ENCODE measurements at regions not wholly inside any gene's neighbourhood (a gene's known extent, or its start where the extent isn't known, plus 50 kb on each side); places are given as distances from the start of the nearest gene placed in this dataset.

GRCh38 chr5:98992552-98992951, 63.7 kb upstream of the CHD1 start:
- POLR2A ChIA-PET, result no interaction called here

More at GRCh38 chr5:98992552-98992951, 63.7 kb upstream of the CHD1 start:
- Histone ChIP-seq H3K9me3 (ENCODE audit: control insufficient read depth in 1 of 2, insufficient read depth in 1 of 2, low read depth in 1 of 2, low read length in 2 of 2) (no peaks in the 10 kb centered on the region), H3K79me2 (ENCODE audit: insufficient read depth, low read length) (no peaks in the 10 kb centered on the region), H2AFZ (ENCODE audit: low read depth, low read length, poor library complexity, severe bottlenecking) (no peak overlapping the region), H3K27me3 (ENCODE audit: insufficient read depth, low read length) (no peaks in the 10 kb centered on the region), H3K9me2 (ENCODE audit: insufficient read depth) (no peaks in the 10 kb centered on the region), H3K36me3 (ENCODE audit: control insufficient read depth in 1 of 2, insufficient read depth in 2 of 2, low read length in 2 of 2) (no peaks in the 10 kb centered on the region), H3K9ac (ENCODE audit: low read length) (no peak overlapping the region), H4K20me1 (ENCODE audit: insufficient read depth) (no peaks in the 10 kb centered on the region), H3K4me1 (ENCODE audit: control insufficient read depth in 1 of 2, insufficient read depth in 2 of 2, low read length in 2 of 2) (no peaks in the 10 kb centered on the region), H3K4me3 (replicated peaks in 1 of 2; ENCODE audit: low read depth in 1 of 2, low read length in 2 of 2) (no peak overlapping the region), H3K4me2 (ENCODE audit: low read length) (no peak overlapping the region), H3K27ac (ENCODE audit: low read depth, low read length) (no peak overlapping the region)
- intact Hi-C loops (cut with micrococcal nuclease), result no loop called here
- ATAC-seq, result no peak
- no TSS peak for BruUV-seq (replicated peaks)
- TF ChIP-seq POLR2A (IDR thresholded peaks at IDR 0.05; ENCODE audit: borderline replicate concordance, extremely low read depth, insufficient read depth, insufficient read length), result no peak
- no peak for TF ChIP-seq RAD21 (IDR thresholded peaks at IDR 0.05; ENCODE audit: low read depth)
- no peak for TF ChIP-seq CEBPB (IDR thresholded peaks at IDR 0.05; ENCODE audit: low read depth)
- no peak for TF ChIP-seq EZH2 (IDR thresholded peaks at IDR 0.05)
- no peak for TF ChIP-seq ZBTB33 (IDR thresholded peaks at IDR 0.05; ENCODE audit: extremely low read depth, insufficient replicate concordance, low read length)
- TF ChIP-seq FOSL1 (IDR thresholded peaks at IDR 0.05; ENCODE audit: low read depth), result no peak
- TF ChIP-seq CTCF (IDR thresholded peaks at IDR 0.05 in 2 of 3, conservative IDR thresholded peaks at IDR 0.05 in 1 of 3; ENCODE audit: borderline replicate concordance in 1 of 3, insufficient read depth in 1 of 3, low read depth in 2 of 3, low read length in 2 of 3), result no peak
- DNase-seq (ENCODE audit: low read depth, low spot score), result no peak
- CTCF ChIA-PET, result no interaction called here
- RAD21 ChIA-PET (ENCODE audit: low non-redundant PET in 1 of 2, low total read pairs in 2 of 2, uncharacterized antibody in 2 of 2, unreplicated experiment in 2 of 2), result no interaction called here
